PC-9 (cell line): ENCODE measurements at regions not wholly inside any gene's neighbourhood (a gene's known extent, or its start where the extent isn't known, plus 50 kb on each side); places are given as distances from the start of the nearest gene placed in this dataset.

ENCODE experiments used
- BruUV-seq: library from RNA; stranded (reverse); fragments of 400-500 nt; replicated peaks from 2 replicates; lab custom pipeline; 2021; lab: Mats Ljungman, UMichigan
- CTCF ChIA-PET: fragments of 300-600 bp; sonication (Branson Sonifier 250); formaldehyde crosslinking; loops from one replicate; lab custom pipeline; 2022; ENCODE audit warnings: antibody characterized with exemption; lab: Charles Lee
- POLR2A ChIA-PET: fragments of 300-600 bp; sonication (Branson Sonifier 250); formaldehyde crosslinking; loops from one replicate; lab custom pipeline; 2022; ENCODE audit warnings: antibody characterized with exemption; ENCODE audit not compliant: unreplicated experiment; lab: Charles Lee
- DNase-seq, 2 experiments: peaks; one replicate each; pipeline versions ENCODE4 v3.0.0 to v3.0.0-alpha.2; 2015 to 2022; ENCODE audit warnings: mixed read lengths in 1 of 2
- H2AFZ ChIP-seq: fragments of 200-600 bp; sonication (generic); 2 replicates; pipeline ENCODE4 v1.8.1; 2017; ENCODE audit warnings: antibody characterized with exemption
- H3F3A ChIP-seq: fragments of 200-600 bp; sonication (generic); 2 replicates; pipeline ENCODE4 v1.8.1; 2017; ENCODE audit warnings: antibody characterized with exemption, mild to moderate bottlenecking, low read depth; ENCODE audit not compliant: insufficient read depth
- H3K27ac ChIP-seq: fragments of 200-600 bp; sonication (generic); 2 replicates; pipeline ENCODE4 v1.6.1; 2016; ENCODE audit warnings: mixed run types
- H3K27me3 ChIP-seq: fragments of 200-600 bp; sonication (generic); 2 replicates; pipeline ENCODE4 v1.6.1; 2016; ENCODE audit warnings: low read depth, mixed run types; ENCODE audit not compliant: insufficient read depth
- H3K36me3 ChIP-seq: fragments of 200-600 bp; sonication (generic); 2 replicates; pipeline ENCODE4 v1.6.1; 2016; ENCODE audit warnings: low read depth, mixed run types
- H3K4me1 ChIP-seq: fragments of 200-600 bp; sonication (generic); replicated peaks from 2 replicates; pipeline ENCODE4 v1.6.1; 2016; ENCODE audit warnings: mixed run types; ENCODE audit not compliant: insufficient read depth
- H3K4me2 ChIP-seq: fragments of 200-600 bp; sonication (generic); 2 replicates; pipeline ENCODE4 v1.6.1; 2017; ENCODE audit warnings: mixed run types
- H3K4me3 ChIP-seq: fragments of 200-600 bp; sonication (generic); 2 replicates; pipeline ENCODE4 v1.6.1; 2016; ENCODE audit warnings: mixed run types
- H3K79me2 ChIP-seq: fragments of 200-600 bp; sonication (generic); 2 replicates; pipeline ENCODE4 v1.6.1; 2017; ENCODE audit warnings: low read depth, mixed run types
- H3K9me2 ChIP-seq: fragments of 200-600 bp; sonication (generic); 2 replicates; pipeline ENCODE4 v1.8.1; 2017; ENCODE audit warnings: mild to moderate bottlenecking; ENCODE audit not compliant: insufficient read depth
- H3K9me3 ChIP-seq: fragments of 200-600 bp; sonication (generic); 2 replicates; pipeline ENCODE4 v1.8.1; 2016; ENCODE audit warnings: low read depth; ENCODE audit not compliant: insufficient read depth
- H4K20me1 ChIP-seq: fragments of 200-600 bp; sonication (generic); 2 replicates; pipeline ENCODE4 v1.8.1; 2017; ENCODE audit not compliant: insufficient read depth
- CTCF ChIP-seq: fragments of 200-600 bp; sonication (generic); conservative IDR thresholded peaks from 2 replicates; pipeline ENCODE4 v1.6.1; 2017; ENCODE audit warnings: mixed run types, antibody characterized with exemption, mild to moderate bottlenecking, moderate library complexity
- EZH2 ChIP-seq: fragments of 200-600 bp; sonication (generic); IDR thresholded peaks from 2 replicates; pipeline ENCODE4 v1.8.0; 2017; ENCODE audit warnings: antibody characterized with exemption, low read depth
- intact Hi-C: fragments of 100-400 bp; cut with micrococcal nuclease; formaldehyde crosslinking; loops from one replicate; pipeline ENCODE4 v1.10.0; 2022; ENCODE audit not compliant: unreplicated experiment

GRCh38 chr7:69177941-69178494, 420.3 kb upstream of the AUTS2 start:
- no peak for TF ChIP-seq EZH2
- TF ChIP-seq CTCF = no peak
- no peaks in the 10 kb centered on the region for H3K9me3 ChIP-seq
- no peaks in the 10 kb centered on the region for H3K4me1 ChIP-seq
- no peaks in the 10 kb centered on the region for H3F3A ChIP-seq
- no peaks in the 10 kb centered on the region for H3K9me2 ChIP-seq
- no peaks in the 10 kb centered on the region for H3K36me3 ChIP-seq
- H4K20me1 ChIP-seq = no peaks in the 10 kb centered on the region
- no peak overlapping the region for H2AFZ ChIP-seq
- POLR2A ChIA-PET = no interaction called here
- intact Hi-C loops = no loop called here
- no peak overlapping the region for H3K4me3 ChIP-seq
- no peak overlapping the region for H3K27ac ChIP-seq
- BruUV-seq = no TSS peak
- DNase-seq = no peak
- H3K27me3 ChIP-seq = no peaks in the 10 kb centered on the region
- no peak overlapping the region for H3K4me2 ChIP-seq
- H3K79me2 ChIP-seq = no peaks in the 10 kb centered on the region
- CTCF ChIA-PET = no interaction called here

GRCh38 chr7:69180662-69181061, 417.6 kb upstream of the AUTS2 start:
- no peaks in the 10 kb centered on the region for H3K4me1 ChIP-seq
- no peaks in the 10 kb centered on the region for H3F3A ChIP-seq
- no TSS peak for BruUV-seq
- no peak for DNase-seq
- H3K9me2 ChIP-seq = no peaks in the 10 kb centered on the region
- no peak overlapping the region for H2AFZ ChIP-seq
- H3K27ac ChIP-seq = no peak overlapping the region
- no peaks in the 10 kb centered on the region for H3K36me3 ChIP-seq
- no peak overlapping the region for H3K4me2 ChIP-seq
- no peaks in the 10 kb centered on the region for H3K27me3 ChIP-seq
- POLR2A ChIA-PET = no interaction called here
- no peaks in the 10 kb centered on the region for H4K20me1 ChIP-seq
- TF ChIP-seq CTCF (no peak), EZH2 (no peak)
- H3K9me3 ChIP-seq = no peaks in the 10 kb centered on the region
- intact Hi-C loops = no loop called here
- H3K4me3 ChIP-seq = no peak overlapping the region
- H3K79me2 ChIP-seq = no peaks in the 10 kb centered on the region
- CTCF ChIA-PET = no interaction called here

GRCh38 chr7:69182596-69183467, 415.4 kb upstream of the AUTS2 start:
- Histone ChIP-seq H3K27ac (no peak overlapping the region), H3K79me2 (no peaks in the 10 kb centered on the region), H3K4me2 (no peak overlapping the region), H3K4me3 (no peak overlapping the region), H3K27me3 (no peaks in the 10 kb centered on the region), H3K9me3 (no peaks in the 10 kb centered on the region), H3F3A (no peaks in the 10 kb centered on the region; the same call in 1 of the 2 replicates), H2AFZ (no peak overlapping the region), H3K36me3 (no peaks in the 10 kb centered on the region), H3K4me1 (no peaks in the 10 kb centered on the region), H4K20me1 (no peaks in the 10 kb centered on the region), H3K9me2 (no peaks in the 10 kb centered on the region)
- ChIA-PET CTCF (no interaction called here), POLR2A (no interaction called here)
- BruUV-seq = no TSS peak
- intact Hi-C loops = no loop called here
- TF ChIP-seq EZH2 = no peak
- TF ChIP-seq CTCF = no peak
- DNase-seq = no peak
